Activated naive CD8-positive, alpha-beta T cell (primary cell): ENCODE measurements at regions not wholly inside any gene's neighbourhood (a gene's known extent, or its start where the extent isn't known, plus 50 kb on each side); places are given as distances from the start of the nearest gene placed in this dataset.
A peak's percentile ranks its signal among the peaks of the same experiment; 100 is the strongest.
"Not testable (repeated sequence)": the region's sequence is repeated elsewhere in the genome, so short reads cannot be mapped to it uniquely, and the experiment has no call there.

Experiments
- H3K27ac Mint-ChIP-seq: one replicate; pipeline ENCODE4 v1.8.0; 2021; ENCODE audit warnings: mixed read lengths
- H3K27me3 Mint-ChIP-seq: one replicate; pipeline ENCODE4 v1.8.0; 2021; ENCODE audit warnings: mixed read lengths
- H3K36me3 Mint-ChIP-seq: one replicate; pipeline ENCODE4 v1.8.0; 2021; ENCODE audit warnings: mixed read lengths
- H3K4me1 Mint-ChIP-seq: one replicate; pipeline ENCODE4 v1.8.0; 2021; ENCODE audit warnings: low read depth, mixed read lengths
- H3K4me3 Mint-ChIP-seq: one replicate; pipeline ENCODE4 v1.8.0; 2021; ENCODE audit warnings: mild to moderate bottlenecking, mixed read lengths
- H3K9me3 Mint-ChIP-seq: one replicate; pipeline ENCODE4 v1.8.0; 2021; ENCODE audit warnings: low read depth, mixed read lengths

DNA sequence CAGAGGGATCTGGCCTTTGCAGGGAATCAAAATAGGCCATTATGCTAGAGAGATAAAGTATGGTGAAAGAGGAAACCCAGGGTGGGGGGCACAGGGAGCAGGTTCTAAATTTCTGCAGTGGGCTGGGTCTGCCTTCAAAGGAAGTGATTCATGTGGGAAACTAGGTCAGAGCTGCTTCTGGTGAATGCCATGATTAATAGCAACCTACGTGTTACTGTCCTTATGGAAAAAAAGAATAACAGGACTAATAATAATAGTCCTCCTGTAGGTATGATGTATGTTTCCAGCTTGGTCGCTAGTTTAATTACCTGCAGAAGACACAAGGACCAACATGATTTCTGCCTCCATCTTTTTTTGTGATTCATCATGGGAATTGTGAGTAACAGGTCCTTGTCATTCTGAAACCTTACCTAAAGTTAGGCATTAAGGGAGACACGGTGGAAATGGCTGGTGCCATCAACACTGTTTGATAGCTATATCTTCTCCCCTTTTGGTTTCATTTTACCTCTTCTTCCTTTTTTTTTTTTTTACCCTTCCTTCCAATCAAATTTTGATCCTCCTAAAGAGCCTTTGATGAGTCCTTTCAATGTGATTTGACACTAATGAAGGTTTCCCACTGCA lies 180.4 kb downstream of the CPEB2 start:
- Mint-ChIP-seq H3K4me3 (no peak overlapping the region), H3K4me1 (peaks cover 12% of the 10 kb centered on the region), H3K36me3 (no peaks in the 10 kb centered on the region), H3K9me3 (no peaks in the 10 kb centered on the region), H3K27ac (peak overlapping the region; percentile 16), H3K27me3 (no peaks in the 10 kb centered on the region)

DNA sequence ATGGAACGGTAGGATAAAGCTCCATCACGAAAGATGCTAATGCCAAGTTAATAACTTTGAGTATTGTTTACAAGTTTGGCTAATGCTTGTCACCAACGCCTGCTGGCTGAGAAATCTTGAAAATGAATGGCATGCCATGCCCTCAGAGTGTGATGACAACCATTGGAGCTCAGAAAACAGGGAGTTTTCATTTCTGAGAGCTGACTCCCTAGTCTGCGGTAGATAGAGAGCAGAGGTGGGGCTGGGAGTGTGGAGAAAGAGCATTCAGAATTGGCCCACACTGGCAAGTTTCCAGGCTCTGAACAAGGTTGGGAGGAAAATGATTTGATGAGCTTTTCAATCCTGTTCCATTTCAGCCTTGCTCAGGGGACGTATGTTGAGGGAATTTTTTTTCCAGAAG lies 183.9 kb downstream of the CPEB2 start:
- H3K27me3 Mint-ChIP-seq: peaks cover 3% of the 10 kb centered on the region
- no peak overlapping the region for H3K4me3 Mint-ChIP-seq
- peaks cover 16% of the 10 kb centered on the region for H3K4me1 Mint-ChIP-seq
- no peak overlapping the region for H3K27ac Mint-ChIP-seq
- no peaks in the 10 kb centered on the region for H3K9me3 Mint-ChIP-seq
- no peaks in the 10 kb centered on the region for H3K36me3 Mint-ChIP-seq

DNA sequence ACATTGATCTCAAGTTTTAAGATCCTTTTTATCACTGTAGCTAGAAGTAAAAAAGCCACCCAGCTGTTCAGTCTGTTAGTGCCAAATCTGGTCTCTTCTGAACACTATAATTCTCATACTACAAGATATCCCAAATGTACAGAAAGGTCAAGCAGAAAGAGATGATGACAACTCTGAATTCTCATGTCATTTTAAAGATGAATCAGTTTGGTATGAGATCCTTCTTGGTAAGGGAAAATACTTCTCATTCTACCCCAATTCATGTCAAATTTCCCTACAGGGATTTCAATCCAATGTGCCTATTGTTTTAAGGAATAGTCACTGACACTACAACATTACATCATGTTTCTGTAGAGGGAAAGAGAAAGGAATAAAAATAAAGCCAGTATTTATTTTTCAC lies 184.5 kb downstream of the CPEB2 start:
- no peaks in the 10 kb centered on the region for H3K9me3 Mint-ChIP-seq
- H3K4me3 Mint-ChIP-seq: no peak overlapping the region
- no peak overlapping the region for H3K27ac Mint-ChIP-seq
- H3K36me3 Mint-ChIP-seq: no peaks in the 10 kb centered on the region
- H3K27me3 Mint-ChIP-seq: peaks cover 3% of the 10 kb centered on the region
- peaks cover 16% of the 10 kb centered on the region for H3K4me1 Mint-ChIP-seq

DNA sequence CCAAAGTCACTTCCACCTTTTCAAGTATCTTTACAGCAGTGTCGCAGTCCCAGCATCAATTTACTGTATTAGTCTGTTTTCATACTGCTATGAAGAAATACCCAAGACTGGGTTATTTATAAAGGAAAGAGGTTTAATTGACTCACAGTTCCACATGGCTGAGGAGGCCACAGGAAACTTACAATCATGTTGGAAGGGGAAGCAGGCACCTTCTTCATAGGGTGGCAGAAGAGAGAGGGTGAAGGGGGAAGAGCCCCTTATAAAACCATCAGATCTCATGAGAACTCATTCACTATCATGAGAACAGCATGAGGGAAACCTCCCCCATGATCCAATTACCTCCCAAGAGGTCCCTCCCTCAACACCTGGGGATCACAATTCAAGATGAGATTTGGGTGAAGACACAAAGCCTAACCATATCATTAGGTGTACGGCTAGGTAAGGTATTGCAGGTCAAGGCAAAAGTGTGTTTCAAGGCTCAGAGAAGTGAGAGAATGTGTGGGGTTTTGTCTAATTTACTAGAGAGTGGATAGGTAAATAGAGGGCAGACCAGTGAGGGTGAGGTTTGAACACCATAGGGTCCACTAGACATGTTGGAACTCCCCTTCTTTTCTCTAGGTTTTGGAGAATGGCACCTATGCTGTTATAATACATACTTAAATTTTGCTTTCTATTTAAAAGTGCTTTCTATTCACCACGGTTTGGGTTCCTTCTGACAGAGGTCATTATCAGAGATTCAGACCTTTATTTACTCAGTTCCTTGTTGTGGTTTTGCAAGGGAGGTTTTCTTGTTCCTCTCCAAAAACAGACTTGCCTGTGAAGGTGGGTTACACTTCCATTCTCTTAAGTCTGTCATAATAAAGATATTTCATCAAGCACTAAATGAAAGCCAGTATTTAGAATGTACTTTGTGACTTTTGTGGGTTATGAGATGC lies 186.6 kb downstream of the CPEB2 start:
- no peak overlapping the region for H3K27ac Mint-ChIP-seq
- peaks cover 3% of the 10 kb centered on the region for H3K27me3 Mint-ChIP-seq
- no peaks in the 10 kb centered on the region for H3K9me3 Mint-ChIP-seq
- peaks cover 4% of the 10 kb centered on the region for H3K4me1 Mint-ChIP-seq
- H3K36me3 Mint-ChIP-seq: no peaks in the 10 kb centered on the region
- H3K4me3 Mint-ChIP-seq: no peak overlapping the region

DNA sequence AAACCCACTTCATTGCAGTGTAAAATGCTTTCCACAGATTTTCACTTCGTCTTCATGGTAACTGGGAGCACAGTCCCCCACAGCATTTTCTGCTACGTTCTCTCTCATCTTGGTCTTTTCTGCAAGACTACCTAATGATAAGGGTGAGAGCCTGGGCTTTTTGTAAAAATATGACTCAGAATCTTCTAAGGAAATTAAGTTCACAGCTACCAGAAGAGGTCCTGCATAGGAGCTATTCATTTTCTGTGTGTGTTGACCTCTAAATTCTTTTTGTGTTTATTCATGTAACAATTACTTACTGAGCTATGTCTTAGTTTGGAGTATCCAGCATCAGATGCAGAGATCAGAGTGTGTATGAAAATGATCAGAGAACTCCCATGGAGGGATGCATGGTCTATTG lies 192.2 kb downstream of the CPEB2 start:
- Mint-ChIP-seq H3K36me3 (no peaks in the 10 kb centered on the region), H3K9me3 (no peaks in the 10 kb centered on the region), H3K27ac (no peak overlapping the region), H3K27me3 (no peaks in the 10 kb centered on the region), H3K4me1 (no peaks in the 10 kb centered on the region), H3K4me3 (no peak overlapping the region)

DNA sequence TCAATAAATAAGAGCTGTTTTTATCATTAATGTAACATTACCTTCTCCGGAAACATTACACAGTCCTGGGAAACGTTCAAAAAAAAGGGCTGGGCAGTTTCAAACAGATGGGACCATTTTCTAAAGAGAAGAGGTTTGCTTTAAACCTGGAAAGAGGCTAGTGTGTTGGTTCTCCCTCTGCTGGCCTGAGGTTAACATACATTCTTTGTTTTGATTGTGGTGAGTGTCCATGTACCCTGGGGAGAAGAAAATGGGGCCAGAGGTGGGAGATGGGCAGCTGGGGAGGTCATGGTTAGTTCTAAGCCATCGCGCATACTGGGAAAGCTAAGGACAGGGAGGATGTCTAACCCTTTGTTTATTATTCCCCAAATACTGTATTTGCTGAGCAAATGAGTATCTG lies 194.7 kb downstream of the CPEB2 start:
- Mint-ChIP-seq H3K4me3 (no peak overlapping the region), H3K4me1 (no peaks in the 10 kb centered on the region), H3K27me3 (no peaks in the 10 kb centered on the region), H3K9me3 (no peaks in the 10 kb centered on the region), H3K36me3 (no peaks in the 10 kb centered on the region), H3K27ac (no peak overlapping the region)

DNA sequence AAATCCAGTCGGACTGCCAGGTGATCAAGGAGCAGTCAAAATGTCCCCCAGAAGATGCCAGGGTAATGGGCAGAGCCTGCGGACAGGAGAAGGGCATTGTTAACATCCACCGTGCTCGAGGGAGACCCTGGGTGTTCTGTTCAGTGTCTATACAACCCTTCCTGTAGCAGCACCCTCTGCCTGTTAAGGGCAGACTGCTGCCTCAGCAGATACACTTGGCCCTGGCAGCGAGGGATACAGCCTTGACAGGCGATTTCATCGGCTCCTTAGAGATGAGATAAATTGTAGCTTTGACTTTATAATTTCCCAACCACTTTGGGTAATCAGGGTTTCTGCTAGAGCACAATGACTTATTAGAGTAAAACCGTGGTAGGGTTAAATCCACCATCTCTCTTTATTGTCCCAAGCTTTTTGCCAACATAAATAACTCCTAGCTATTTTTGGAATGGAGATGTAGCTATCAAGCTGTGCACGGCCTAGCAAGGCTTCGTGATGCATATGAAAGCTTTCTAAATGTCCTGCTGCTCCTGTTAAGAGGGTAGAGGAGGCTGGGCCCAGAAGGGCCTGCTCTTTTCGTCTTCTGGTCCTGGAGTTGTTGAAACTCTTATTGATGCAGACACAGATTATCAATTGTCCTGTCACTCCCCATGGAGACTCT lies 195.9 kb downstream of the CPEB2 start:
- H3K27me3 Mint-ChIP-seq: peaks cover 1% of the 10 kb centered on the region

DNA sequence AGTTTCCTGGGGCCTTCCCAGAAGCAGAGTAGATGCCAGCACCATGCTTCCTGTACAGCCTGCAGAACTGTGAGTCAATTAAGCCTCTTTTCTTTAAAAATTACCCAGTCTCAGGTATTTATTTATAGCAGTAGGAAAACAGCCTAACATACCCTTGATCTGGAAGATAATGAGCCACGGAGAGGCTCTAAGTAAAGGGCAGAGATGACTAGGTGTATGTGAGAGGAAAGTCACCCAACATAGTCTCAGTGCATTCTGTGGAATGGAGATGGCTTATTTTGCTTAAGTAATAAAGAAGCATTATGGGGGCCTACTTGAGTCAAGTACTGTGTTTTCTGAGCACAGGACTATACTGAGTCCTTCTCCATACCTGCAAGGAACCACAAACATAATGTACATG lies 199.5 kb downstream of the CPEB2 start:
- no peak overlapping the region for H3K27ac Mint-ChIP-seq
- H3K4me3 Mint-ChIP-seq: no peak overlapping the region
- peaks cover 3% of the 10 kb centered on the region for H3K27me3 Mint-ChIP-seq
- peaks cover 21% of the 10 kb centered on the region for H3K9me3 Mint-ChIP-seq
- peaks cover 7% of the 10 kb centered on the region for H3K36me3 Mint-ChIP-seq
- H3K4me1 Mint-ChIP-seq: no peaks in the 10 kb centered on the region

More for the DNA sequence above, 195.9 kb downstream of the CPEB2 start:
- Mint-ChIP-seq H3K4me1 (no peaks in the 10 kb centered on the region), H3K9me3 (no peaks in the 10 kb centered on the region), H3K4me3 (no peak overlapping the region), H3K36me3 (no peaks in the 10 kb centered on the region), H3K27ac (no peak overlapping the region)

DNA sequence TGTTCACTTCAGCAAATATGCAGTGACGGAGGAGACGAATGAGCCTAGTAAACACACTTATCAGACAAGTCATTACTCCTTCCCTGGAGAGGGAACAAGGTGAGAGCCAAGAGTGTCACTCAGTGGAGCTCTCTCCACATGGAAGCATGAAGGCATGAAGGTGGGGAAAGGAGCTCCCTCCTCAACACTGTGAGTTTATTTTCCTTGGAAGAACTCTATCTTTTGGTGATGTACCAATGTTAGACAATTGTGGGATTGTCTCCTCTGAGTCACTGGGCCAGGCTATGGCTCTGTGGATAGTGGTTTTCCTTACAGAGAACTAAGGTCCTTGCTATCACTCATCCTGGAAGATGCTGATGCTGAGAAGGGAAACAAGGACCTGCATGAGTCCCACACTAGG lies 200.2 kb downstream of the CPEB2 start:
- peaks cover 27% of the 10 kb centered on the region for H3K9me3 Mint-ChIP-seq
- H3K27me3 Mint-ChIP-seq: peaks cover 5% of the 10 kb centered on the region
- H3K27ac Mint-ChIP-seq: no peak overlapping the region
- no peak overlapping the region for H3K4me3 Mint-ChIP-seq
- H3K4me1 Mint-ChIP-seq: no peaks in the 10 kb centered on the region
- peaks cover 12% of the 10 kb centered on the region for H3K36me3 Mint-ChIP-seq

DNA sequence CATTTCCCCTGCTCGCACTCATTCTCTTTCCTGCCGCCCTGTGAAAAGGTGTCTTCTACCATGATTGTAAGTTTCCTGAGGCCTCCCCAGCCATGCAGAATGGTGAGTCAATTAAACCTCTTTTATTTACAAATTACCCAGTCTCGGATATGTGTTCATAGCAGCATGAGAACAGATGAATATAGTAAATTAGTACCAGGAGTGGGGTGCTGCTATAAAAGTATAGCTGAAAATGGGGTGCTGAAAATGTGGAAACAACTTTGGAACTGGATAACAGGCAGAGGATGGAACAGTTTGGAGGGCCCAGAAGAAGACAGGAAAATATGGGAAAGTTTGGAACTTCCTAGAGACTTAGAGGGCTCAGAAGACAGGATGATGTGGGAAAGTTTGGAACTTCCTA lies 204.2 kb downstream of the CPEB2 start:
- not testable (repeated sequence) for H3K4me1 Mint-ChIP-seq, H3K27me3 Mint-ChIP-seq, H3K27ac Mint-ChIP-seq, H3K4me3 Mint-ChIP-seq
- Mint-ChIP-seq H3K9me3 (peaks cover 31% of the 10 kb centered on the region), H3K36me3 (peaks cover 21% of the 10 kb centered on the region)

DNA sequence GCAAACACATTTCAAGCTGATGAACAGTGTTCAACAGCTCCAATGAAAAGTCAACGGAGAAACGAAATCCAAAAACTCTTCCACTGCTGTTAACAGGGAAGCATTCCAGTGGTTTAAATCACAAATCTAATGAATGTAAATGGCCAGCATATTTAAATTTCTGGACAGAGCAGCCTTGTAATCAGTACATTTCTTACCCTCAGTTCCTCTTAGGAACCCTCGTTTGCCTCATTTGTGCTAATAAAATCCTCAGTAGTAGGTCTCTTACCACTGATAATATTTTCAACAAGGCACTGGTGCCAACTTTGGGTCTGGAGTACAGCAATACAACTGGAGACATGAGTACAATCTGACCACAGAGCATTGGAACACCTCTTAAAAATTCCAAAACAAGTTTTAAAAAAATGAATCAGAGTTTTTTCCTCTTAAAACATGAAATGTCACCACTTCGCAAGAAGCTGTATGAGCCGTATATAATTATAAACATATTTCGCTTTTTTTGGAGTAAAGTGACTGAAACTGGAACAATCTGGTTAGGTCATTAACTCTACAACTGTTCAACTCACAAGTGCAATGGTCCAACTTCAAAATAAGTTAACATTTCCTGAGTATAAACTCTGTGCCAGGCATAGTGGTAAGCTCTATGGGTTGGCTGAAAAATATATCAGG lies 211.2 kb downstream of the CPEB2 start:
- no peaks in the 10 kb centered on the region for H3K9me3 Mint-ChIP-seq
- H3K27me3 Mint-ChIP-seq: peaks cover 5% of the 10 kb centered on the region
- H3K27ac Mint-ChIP-seq: no peak overlapping the region
- peaks cover 3% of the 10 kb centered on the region for H3K36me3 Mint-ChIP-seq
- no peaks in the 10 kb centered on the region for H3K4me1 Mint-ChIP-seq
- H3K4me3 Mint-ChIP-seq: no peak overlapping the region

DNA sequence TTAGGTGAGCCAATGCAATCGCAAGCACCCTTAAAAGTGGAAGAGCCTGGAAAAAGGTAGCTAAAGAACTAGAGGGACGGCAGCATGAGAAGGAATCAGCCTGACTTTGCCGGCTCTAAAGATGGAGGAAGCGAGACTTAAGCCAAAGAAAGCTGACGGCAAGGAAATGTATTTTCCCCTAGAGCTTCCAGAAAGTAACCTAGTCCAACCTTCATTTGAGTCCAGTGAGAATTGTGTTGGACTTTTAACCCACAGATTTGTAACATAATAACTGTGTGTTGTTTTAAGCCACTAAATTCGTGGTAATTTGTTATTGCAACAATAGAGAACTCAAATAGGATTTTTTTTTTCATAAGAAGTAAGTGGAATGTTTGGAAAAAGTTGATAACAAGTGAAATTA lies 212.7 kb upstream of the C1QTNF7 start:
- H3K4me1 Mint-ChIP-seq: no peaks in the 10 kb centered on the region
- H3K36me3 Mint-ChIP-seq: peaks cover 3% of the 10 kb centered on the region
- no peaks in the 10 kb centered on the region for H3K9me3 Mint-ChIP-seq
- peaks cover 5% of the 10 kb centered on the region for H3K27me3 Mint-ChIP-seq
- no peak overlapping the region for H3K27ac Mint-ChIP-seq
- no peak overlapping the region for H3K4me3 Mint-ChIP-seq

DNA sequence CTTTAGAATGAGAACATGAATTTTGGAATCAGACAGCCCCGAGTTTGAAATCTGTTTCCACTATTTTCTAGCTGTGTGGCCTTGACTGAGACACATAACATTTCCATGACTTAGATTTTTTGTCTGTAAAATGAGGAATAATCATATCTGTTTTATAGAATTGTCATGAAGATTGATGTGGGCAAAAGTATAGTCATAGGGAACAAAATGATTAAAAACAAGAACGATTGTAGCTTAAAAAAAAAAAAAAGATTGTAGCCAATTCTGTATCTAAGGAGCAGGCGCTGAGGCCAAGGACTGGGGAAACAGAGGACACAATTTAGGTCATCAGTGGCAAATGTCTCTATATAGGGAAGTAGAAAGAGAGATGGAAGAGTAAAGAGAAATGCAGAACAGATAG lies 201.6 kb upstream of the C1QTNF7 start:
- no peaks in the 10 kb centered on the region for H3K36me3 Mint-ChIP-seq
- H3K4me3 Mint-ChIP-seq: no peak overlapping the region
- no peak overlapping the region for H3K27ac Mint-ChIP-seq
- H3K4me1 Mint-ChIP-seq: no peaks in the 10 kb centered on the region
- H3K9me3 Mint-ChIP-seq: no peaks in the 10 kb centered on the region
- no peaks in the 10 kb centered on the region for H3K27me3 Mint-ChIP-seq

DNA sequence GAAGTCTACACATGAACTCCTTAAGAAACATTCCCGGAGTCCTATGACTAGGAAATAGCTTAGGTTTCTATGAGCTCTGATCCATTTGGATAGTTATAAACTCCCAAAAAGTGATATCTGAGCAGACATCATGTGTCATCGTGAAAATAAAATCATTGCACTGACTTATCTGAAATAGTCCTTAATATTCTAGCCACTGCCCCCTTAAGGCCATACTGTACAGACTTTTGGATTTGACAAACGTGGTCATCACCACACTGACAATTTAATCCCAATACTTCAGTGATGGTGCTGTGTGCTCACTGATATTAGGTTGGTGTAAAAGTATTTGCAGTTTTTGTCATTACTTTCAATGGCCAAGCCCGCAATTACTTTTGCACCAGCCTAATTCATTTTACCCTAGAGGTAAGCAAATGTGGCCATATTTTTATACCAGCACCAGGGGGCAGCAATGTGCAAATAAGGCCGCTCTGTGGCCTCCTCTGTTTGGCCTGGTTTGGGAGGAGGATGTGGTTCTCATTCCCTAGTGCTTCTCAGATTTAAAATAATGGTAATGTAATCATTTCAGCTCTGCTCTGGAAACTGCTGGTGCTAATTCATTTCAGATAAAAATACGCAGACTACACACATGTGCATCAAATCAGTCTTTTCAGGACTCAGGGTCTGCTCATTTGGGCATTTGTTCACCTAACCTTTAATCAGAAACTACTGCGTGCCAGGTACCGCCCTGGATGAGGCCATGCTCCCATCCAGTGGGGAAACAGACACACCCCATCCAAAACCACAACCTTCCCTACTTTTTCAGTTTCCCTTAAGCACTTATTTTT lies 196.4 kb upstream of the C1QTNF7 start:
- Mint-ChIP-seq H3K9me3 (no peaks in the 10 kb centered on the region), H3K4me3 (no peak overlapping the region), H3K4me1 (peaks cover 29% of the 10 kb centered on the region), H3K27me3 (no peaks in the 10 kb centered on the region), H3K36me3 (no peaks in the 10 kb centered on the region), H3K27ac (no peak overlapping the region)
